AG09309 (cell line): ENCODE measurements at regions not wholly inside any gene's neighbourhood (a gene's known extent, or its start where the extent isn't known, plus 50 kb on each side); places are given as distances from the start of the nearest gene placed in this dataset.

Experiments used
- DNase-seq: peaks from one replicate; pipeline ENCODE4 v3.0.0-alpha.2; 2010; ENCODE audit warnings: low read depth
- H3K4me3 ChIP-seq: 2 replicates; pipeline ENCODE4 v1.5.1; 2011; ENCODE audit warnings: mild to moderate bottlenecking, low read depth, low read length, moderate library complexity; ENCODE audit not compliant: control insufficient read depth
- CTCF ChIP-seq: IDR thresholded peaks from 2 replicates; pipeline ENCODE4 v1.5.1; 2011; ENCODE audit warnings: mild to moderate bottlenecking, low read depth, low read length, inconsistent platforms; ENCODE audit not compliant: insufficient read depth, control insufficient read depth; ENCODE audit errors: missing control alignments

- H3K4me3 ChIP-seq = no peak overlapping the region
- DNase-seq = no peak
- no peak for TF ChIP-seq CTCF
Observed at GRCh38 chr6:139479433-139480222, 105.2 kb upstream of the CITED2 start.

- H3K4me3 ChIP-seq = no peak overlapping the region
- no peak for DNase-seq
- no peak for TF ChIP-seq CTCF
Observed at GRCh38 chr6:139475646-139476045, 101.2 kb upstream of the CITED2 start.

GRCh38 chr6:139475241-139475640 lies 100.8 kb upstream of the CITED2 start:
- DNase-seq = no peak
- no peak overlapping the region for H3K4me3 ChIP-seq
- no peak for TF ChIP-seq CTCF

GRCh38 chr6:139474145-139475108 lies 100.0 kb upstream of the CITED2 start:
- no peak for DNase-seq

GRCh38 chr6:139473731-139474130 lies 99.3 kb upstream of the CITED2 start:
- no peak overlapping the region for H3K4me3 ChIP-seq
- DNase-seq = no peak
- no peak for TF ChIP-seq CTCF

More at GRCh38 chr6:139474145-139475108, 100.0 kb upstream of the CITED2 start:
- no peak for TF ChIP-seq CTCF
- H3K4me3 ChIP-seq = peak overlapping the region; percentile 21

GRCh38 chr6:139473231-139473701 lies 98.8 kb upstream of the CITED2 start:
- peak overlapping the region; percentile 11 for H3K4me3 ChIP-seq
- DNase-seq = peak; percentile 29
- no peak for TF ChIP-seq CTCF
